Neutrophil (primary cell): ENCODE measurements at regions not wholly inside any gene's neighbourhood (a gene's known extent, or its start where the extent isn't known, plus 50 kb on each side); places are given as distances from the start of the nearest gene placed in this dataset.

Experiments used
- H3K27ac ChIP-seq: fragments of 200-600 bp; sonication (generic); 2 replicates; pipeline ENCODE4 v1.5.1; 2016; ENCODE audit warnings: mild to moderate bottlenecking, moderate library complexity
- H3K27me3 ChIP-seq: fragments of 200-600 bp; sonication (generic); 2 replicates; pipeline ENCODE4 v1.6.0; 2016; ENCODE audit warnings: mild to moderate bottlenecking
- H3K36me3 ChIP-seq: fragments of 200-600 bp; sonication (generic); 2 replicates; pipeline ENCODE4 v1.5.1; 2017
- H3K4me1 ChIP-seq, 2 experiments: fragments of 200-600 bp in 1 of 2; sonication (generic) in 1 of 2; 1 replicate in 1 of 2; 2 replicates in 1 of 2; pipeline versions ENCODE4 v1.5.1 to v1.6.1; 2013 to 2016; ENCODE audit warnings: low read depth in 1 of 2, low read length in 1 of 2, mild to moderate bottlenecking in 1 of 2, moderate library complexity in 1 of 2; ENCODE audit not compliant: control insufficient read depth in 1 of 2, insufficient read depth in 1 of 2
- H3K4me3 ChIP-seq, 2 experiments: fragments of 200-600 bp in 1 of 2; sonication (generic) in 1 of 2; 1 replicate in 1 of 2; 2 replicates in 1 of 2; pipeline ENCODE4 v1.5.1; 2013 to 2016; ENCODE audit warnings: low read depth in 1 of 2, low read length in 1 of 2, mild to moderate bottlenecking in 1 of 2, moderate library complexity in 1 of 2
- H3K9me3 ChIP-seq: fragments of 200-600 bp; sonication (generic); 2 replicates; pipeline ENCODE4 v1.5.1; 2016
- CTCF ChIP-seq: fragments of 200-600 bp; sonication (generic); IDR thresholded peaks from 2 replicates; pipeline ENCODE4 v1.5.1; 2016; ENCODE audit warnings: antibody characterized with exemption

- no peaks in the 10 kb centered on the region for H3K9me3 ChIP-seq
- no peak overlapping the region for H3K4me3 ChIP-seq
- H3K27ac ChIP-seq = no peak overlapping the region
- TF ChIP-seq CTCF = no peak
- H3K4me1 ChIP-seq = no peaks in the 10 kb centered on the region
- no peaks in the 10 kb centered on the region for H3K36me3 ChIP-seq
- H3K27me3 ChIP-seq = no peaks in the 10 kb centered on the region
These were observed 176.0 kb downstream of the NRP2 start for GRCh38 chr2:205858275-205858674.

GRCh38 chr2:205857520-205858237, 175.4 kb downstream of the NRP2 start:
- Histone ChIP-seq H3K27me3 (no peaks in the 10 kb centered on the region), H3K27ac (no peak overlapping the region)

GRCh38 chr2:205852457-205852856, 170.2 kb downstream of the NRP2 start:
- Histone ChIP-seq H3K27me3 (no peaks in the 10 kb centered on the region), H3K36me3 (no peaks in the 10 kb centered on the region), H3K9me3 (no peaks in the 10 kb centered on the region), H3K4me3 (no peak overlapping the region), H3K27ac (no peak overlapping the region), H3K4me1 (no peaks in the 10 kb centered on the region)
- no peak for TF ChIP-seq CTCF

More at GRCh38 chr2:205857520-205858237, 175.4 kb downstream of the NRP2 start:
- TF ChIP-seq CTCF = no peak
- H3K36me3 ChIP-seq = no peaks in the 10 kb centered on the region
- no peaks in the 10 kb centered on the region for H3K9me3 ChIP-seq
- H3K4me3 ChIP-seq = no peak overlapping the region
- no peaks in the 10 kb centered on the region for H3K4me1 ChIP-seq

GRCh38 chr2:205850611-205851010, 168.3 kb downstream of the NRP2 start:
- Histone ChIP-seq H3K4me3 (no peak overlapping the region), H3K9me3 (no peaks in the 10 kb centered on the region), H3K36me3 (no peaks in the 10 kb centered on the region), H3K27ac (no peak overlapping the region), H3K27me3 (no peaks in the 10 kb centered on the region), H3K4me1 (no peaks in the 10 kb centered on the region)
- no peak for TF ChIP-seq CTCF

GRCh38 chr2:205850132-205850531, 167.8 kb downstream of the NRP2 start:
- no peak for TF ChIP-seq CTCF
- no peak overlapping the region for H3K4me3 ChIP-seq
- no peaks in the 10 kb centered on the region for H3K9me3 ChIP-seq
- H3K27me3 ChIP-seq = no peaks in the 10 kb centered on the region
- H3K4me1 ChIP-seq = no peaks in the 10 kb centered on the region
- H3K27ac ChIP-seq = no peak overlapping the region
- H3K36me3 ChIP-seq = no peaks in the 10 kb centered on the region
